Lung microvascular endothelial cell (primary cell): ENCODE measurements at regions not wholly inside any gene's neighbourhood (a gene's known extent, or its start where the extent isn't known, plus 50 kb on each side); places are given as distances from the start of the nearest gene placed in this dataset.
"Not testable (repeated sequence)": the region's sequence is repeated elsewhere in the genome, so short reads cannot be mapped to it uniquely, and the experiment has no call there.

Experiments used
- DNase-seq, 2 donors: peaks; one replicate each; pipeline versions ENCODE4 v3.0.0 to v3.0.0-alpha.2; 2010; ENCODE audit warnings: low read depth in 2 of 2

GRCh38 chr4:59597536-59598329 is 1602.4 kb upstream of the ADGRL3 start:
- DNase-seq = no peak

GRCh38 chr4:59598330-59598618 is 1601.9 kb upstream of the ADGRL3 start:
- no peak for DNase-seq

- DNase-seq = no peak
Measured at GRCh38 chr4:59608466-59608865, 1591.7 kb upstream of the ADGRL3 start.

DNA sequence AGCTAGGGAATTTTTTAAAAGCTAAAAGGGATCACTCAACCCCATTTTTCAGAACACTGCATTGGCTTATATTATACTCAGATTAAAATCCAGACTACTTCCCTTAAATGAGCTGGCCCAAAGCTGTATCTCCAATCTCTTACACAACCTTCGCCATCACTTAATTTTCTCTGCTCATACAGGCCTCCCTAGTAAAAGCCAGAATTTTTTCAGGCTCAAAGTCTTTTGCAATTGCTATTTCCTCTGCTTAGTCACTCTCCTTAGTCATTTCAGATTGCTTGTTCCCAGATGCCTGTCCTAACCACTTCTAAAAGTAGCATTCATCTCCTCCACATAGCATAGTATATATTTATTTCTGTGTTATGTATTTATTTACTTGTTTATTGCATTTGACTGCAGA is 1587.9 kb upstream of the ADGRL3 start:
- DNase-seq = no peak

DNA sequence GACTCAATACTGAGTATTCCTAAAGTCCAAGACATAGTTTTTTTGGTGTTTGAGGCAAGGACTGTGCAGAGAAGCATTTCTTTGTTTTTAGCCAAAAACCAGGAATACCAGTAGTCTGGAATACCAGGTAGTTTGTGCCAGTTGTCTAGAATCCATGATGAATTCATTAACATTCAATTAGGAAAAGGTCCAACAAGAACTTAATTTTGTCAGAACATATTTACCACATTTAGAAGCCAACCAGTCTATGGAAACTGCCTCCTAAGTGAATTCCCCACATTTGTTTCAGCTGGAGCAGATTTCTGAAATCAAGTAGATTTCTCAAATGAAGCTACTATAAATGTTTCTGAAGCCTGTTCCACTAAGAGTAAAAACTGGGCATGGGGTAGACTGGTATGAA is 1584.8 kb upstream of the ADGRL3 start:
- DNase-seq = no peak

DNA sequence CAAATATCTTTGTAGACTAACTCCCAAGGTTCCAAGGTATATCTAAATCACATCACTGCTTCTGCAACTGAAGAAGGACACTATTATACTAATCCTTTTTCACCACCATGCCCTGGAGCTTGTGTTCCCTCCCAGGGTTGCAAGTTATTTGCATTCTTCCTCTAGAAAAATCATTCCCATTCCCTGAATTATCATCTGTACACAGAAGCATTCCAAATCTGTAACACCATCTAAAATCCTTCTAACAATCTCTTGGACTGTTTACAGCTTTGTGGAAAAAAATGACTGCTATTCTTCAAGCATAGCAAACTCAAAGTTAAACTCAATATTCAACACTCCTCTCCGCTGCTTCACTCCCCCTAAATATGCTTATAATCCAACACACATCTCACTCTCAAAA is 1570.8 kb upstream of the ADGRL3 start:
- DNase-seq = no peak

GRCh38 chr4:59630235-59630634 is 1569.9 kb upstream of the ADGRL3 start:
- DNase-seq = no peak

DNA sequence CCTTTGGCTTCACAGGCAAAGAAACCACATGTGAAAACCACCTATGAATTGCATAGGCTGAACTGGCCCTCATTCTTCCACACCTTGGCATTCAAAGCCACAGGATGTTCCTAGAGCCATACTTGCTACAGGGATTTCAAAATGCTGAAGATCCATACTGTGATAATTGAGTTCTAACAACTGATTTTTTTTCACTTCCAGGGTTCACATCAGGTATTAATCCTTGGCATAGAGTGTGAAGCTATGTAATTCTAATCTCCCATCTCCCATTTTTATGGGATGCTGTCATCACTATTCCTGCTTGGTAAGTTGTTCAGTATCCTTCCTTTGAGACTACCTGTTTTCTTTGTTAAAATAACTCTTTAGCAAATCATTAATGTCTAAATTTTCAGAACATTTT is 1569.2 kb upstream of the ADGRL3 start:
- no peak for DNase-seq

- DNase-seq = no peak
Measured at GRCh38 chr4:59637596-59637995, 1562.5 kb upstream of the ADGRL3 start.

DNA sequence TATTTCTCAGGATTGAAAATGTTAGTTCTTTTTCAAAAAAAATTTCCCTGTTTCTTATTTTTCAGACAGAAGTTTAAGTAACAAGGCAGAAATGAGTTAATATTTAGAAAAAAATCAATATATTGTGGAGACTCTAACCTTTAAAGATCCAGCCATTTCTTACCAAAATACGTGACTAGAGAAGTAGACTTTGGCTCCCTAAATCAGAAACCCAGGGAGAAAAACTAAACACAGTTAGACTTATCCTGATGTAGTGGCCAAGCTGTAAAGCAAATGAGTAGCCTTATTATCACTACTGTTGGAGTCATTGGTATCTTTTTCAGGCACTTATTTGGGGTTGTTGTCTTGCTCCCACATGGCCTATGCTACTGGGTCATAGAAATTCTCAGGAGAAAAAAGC is 1556.4 kb upstream of the ADGRL3 start:
- DNase-seq = no peak

- DNase-seq = no peak
Measured at GRCh38 chr4:59644765-59645164, 1555.4 kb upstream of the ADGRL3 start.

GRCh38 chr4:59646082-59646481 is 1554.0 kb upstream of the ADGRL3 start:
- DNase-seq = no peak

- DNase-seq = no peak
Measured at GRCh38 chr4:59647011-59647410, 1553.1 kb upstream of the ADGRL3 start.

- DNase-seq = no peak
Measured at GRCh38 chr4:59647500-59647899, 1552.6 kb upstream of the ADGRL3 start.

DNA sequence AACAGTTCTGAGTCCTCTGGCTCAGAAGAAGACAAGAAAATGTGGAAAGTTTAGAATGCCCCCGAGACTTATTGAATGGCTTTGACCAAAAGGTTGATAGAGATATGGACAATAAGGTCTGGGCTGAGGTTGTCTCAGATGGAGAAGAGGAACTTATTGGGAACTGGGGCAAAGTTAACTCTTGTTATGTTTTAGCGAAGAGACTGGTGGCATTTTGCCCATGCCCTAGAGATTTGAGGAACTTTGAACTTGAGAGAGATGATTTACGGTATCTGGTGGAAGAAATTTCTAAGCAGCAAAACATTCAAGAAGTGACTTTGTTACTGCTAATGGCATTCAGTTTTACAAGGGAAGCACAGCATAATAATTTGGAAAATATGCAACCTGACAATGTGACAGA is 1549.3 kb upstream of the ADGRL3 start:
- DNase-seq = no peak

- DNase-seq = no peak
Measured at GRCh38 chr4:59655996-59656395, 1544.1 kb upstream of the ADGRL3 start.

- DNase-seq = no peak
Measured at GRCh38 chr4:59664771-59665170, 1535.4 kb upstream of the ADGRL3 start.

- DNase-seq = no peak
Measured at GRCh38 chr4:59666645-59667044, 1533.5 kb upstream of the ADGRL3 start.

DNA sequence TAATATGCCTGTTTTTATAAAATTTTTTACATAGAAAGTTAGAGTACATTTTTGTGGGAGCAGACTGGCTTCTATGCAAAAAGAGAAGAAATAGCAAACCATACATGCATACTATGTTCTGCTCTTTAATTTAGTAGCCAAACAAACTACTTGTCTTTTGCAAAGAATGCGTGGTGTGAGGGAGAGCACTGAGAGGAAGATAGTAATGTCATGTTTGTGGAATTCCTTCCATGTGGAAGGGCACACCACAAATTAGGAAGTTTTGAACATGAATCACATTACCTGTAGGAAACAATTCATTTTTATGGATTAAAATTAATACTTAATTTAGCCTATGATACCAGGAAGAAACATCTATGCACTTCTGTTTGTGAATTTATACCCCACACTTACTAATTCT is 1529.1 kb upstream of the ADGRL3 start:
- no peak for DNase-seq

- no peak for DNase-seq
Measured at GRCh38 chr4:59676389-59676788, 1523.7 kb upstream of the ADGRL3 start.

- DNase-seq = not testable (repeated sequence)
Measured at GRCh38 chr4:59676992-59677391, 1523.1 kb upstream of the ADGRL3 start.

- no peak for DNase-seq
Measured at GRCh38 chr4:59685626-59686025, 1514.5 kb upstream of the ADGRL3 start.

DNA sequence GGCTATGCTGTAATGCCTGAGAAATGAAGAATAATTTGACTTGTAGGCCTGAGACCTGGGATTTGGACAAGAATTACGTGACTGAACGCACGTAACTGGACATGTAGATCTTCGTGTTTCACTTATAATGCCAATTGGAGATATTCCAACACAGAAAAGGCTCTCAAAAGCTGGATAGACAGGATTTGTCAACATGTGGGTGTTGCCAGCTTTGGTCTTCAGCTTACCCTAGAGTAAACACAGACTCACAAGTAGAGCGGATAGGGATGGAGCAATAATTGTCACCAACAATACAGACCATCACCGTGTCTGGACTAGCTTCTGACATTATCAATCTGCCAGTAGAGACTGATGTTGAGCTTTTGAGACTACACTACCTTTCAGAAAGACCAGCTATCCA is 1511.0 kb upstream of the ADGRL3 start:
- DNase-seq = no peak
